ENCODE measurements at regions not wholly inside any gene's neighbourhood (a gene's known extent, or its start where the extent isn't known, plus 50 kb on each side); places are given as distances from the start of the nearest gene placed in this dataset.
A peak's percentile ranks its signal among the peaks of the same experiment; 100 is the strongest.
"Not testable (repeated sequence)": the region's sequence is repeated elsewhere in the genome, so short reads cannot be mapped to it uniquely, and the experiment has no call there.

DNA sequence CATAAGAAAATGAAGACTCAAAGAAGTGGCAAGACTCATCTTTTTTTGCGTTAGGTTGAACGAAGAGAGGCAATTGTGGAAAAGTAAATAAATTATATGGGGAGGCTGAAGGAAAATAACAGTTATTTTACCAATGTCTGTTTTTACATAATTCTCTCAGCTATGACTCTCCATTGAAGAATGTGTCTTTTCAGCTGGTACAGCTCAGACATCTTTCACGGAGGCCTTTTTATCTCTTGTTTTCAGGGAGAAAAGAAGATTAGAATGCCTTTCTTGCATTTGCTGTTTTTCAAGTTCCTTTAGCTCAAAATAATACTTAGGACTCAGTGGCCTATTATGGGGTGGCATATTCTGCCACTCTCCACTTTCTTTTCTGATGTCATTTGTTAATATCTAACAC lies 153.0 kb downstream of the ADAM29 start:
- no peak overlapping the region for H3K4me3 ChIP-seq (ENCODE audit: control insufficient read depth in 1 of 2, extremely low read depth in 1 of 2, low read length in 1 of 2)
- Mint-ChIP-seq H3K4me1 (no peaks in the 10 kb centered on the region), H3K27ac (no peak overlapping the region), H3K36me3 (no peaks in the 10 kb centered on the region), H3K27me3 (no peaks in the 10 kb centered on the region), H3K9me3 (peaks cover 0 to 11% (median 9%) of the 10 kb centered on the region in 3 donors), H3K4me3 (no peak overlapping the region)
- DNase-seq (no peak), ATAC-seq (replicated peaks in 1 of 4) (no peak)
- no CpG with 5 or more reads among the region's 3 CpGs for WGBS (ENCODE audit: insufficient coverage)
- CTCF ChIA-PET, result no interaction called here
- no peaks in the 10 kb centered on the region for H3K36me3 ChIP-seq (ENCODE audit: control insufficient read depth in 2 of 2, extremely low read depth in 1 of 2, insufficient read depth in 1 of 2, low read length in 1 of 2)
- POLR2A ChIA-PET, result no interaction called here
- H3K27ac ChIP-seq (ENCODE audit: low read length), result no peak overlapping the region
- no peaks in the 10 kb centered on the region for H3K27me3 ChIP-seq (replicated peaks in 1 of 2; ENCODE audit: control insufficient read depth in 2 of 2, extremely low read depth in 1 of 2, insufficient read depth in 2 of 2, low read length in 1 of 2)
- no peaks in the 10 kb centered on the region for H3K4me1 ChIP-seq (ENCODE audit: control insufficient read depth in 1 of 2, extremely low read depth in 1 of 2, insufficient read depth in 2 of 2, low read length in 2 of 2)
- no peaks in the 10 kb centered on the region for H3K9me3 ChIP-seq

DNA sequence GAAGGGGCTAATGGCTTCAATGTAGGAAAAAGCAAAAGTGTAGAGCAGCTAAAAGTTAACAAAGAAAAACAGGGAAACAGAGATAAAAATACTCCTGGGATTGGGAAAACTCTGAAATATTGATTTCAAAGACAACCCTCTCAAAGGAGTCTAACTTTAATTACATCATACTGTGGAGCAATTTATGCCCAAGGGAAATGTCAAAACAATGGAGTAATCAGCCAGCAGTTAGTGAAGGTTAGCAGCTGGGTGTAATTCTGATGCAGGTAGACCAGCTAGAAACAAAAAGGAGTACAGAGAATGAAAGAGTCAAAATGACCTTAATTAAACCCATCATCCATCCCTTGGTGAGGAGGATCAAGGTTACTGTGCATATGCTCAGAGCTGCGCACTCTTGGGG lies 169.0 kb downstream of the ADAM29 start:
- ChIA-PET CTCF (no interaction called here), POLR2A (no interaction called here)
- no peak overlapping the region for H3K27ac Mint-ChIP-seq
- no peaks in the 10 kb centered on the region for H3K36me3 Mint-ChIP-seq
- no peak for DNase-seq
- WGBS (ENCODE audit: insufficient coverage), result no CpG with 5 or more reads among the region's 1 CpG
- Histone ChIP-seq H3K4me3 (ENCODE audit: control insufficient read depth in 1 of 2, extremely low read depth in 1 of 2, low read length in 1 of 2) (no peak overlapping the region), H3K9me3 (no peaks in the 10 kb centered on the region), H3K27me3 (replicated peaks in 1 of 2; ENCODE audit: control insufficient read depth in 2 of 2, extremely low read depth in 1 of 2, insufficient read depth in 2 of 2, low read length in 1 of 2) (no peaks in the 10 kb centered on the region), H3K27ac (ENCODE audit: low read length) (no peak overlapping the region), H3K4me1 (ENCODE audit: control insufficient read depth in 1 of 2, extremely low read depth in 1 of 2, insufficient read depth in 2 of 2, low read length in 2 of 2) (no peaks in the 10 kb centered on the region), H3K36me3 (ENCODE audit: control insufficient read depth in 2 of 2, extremely low read depth in 1 of 2, insufficient read depth in 1 of 2, low read length in 1 of 2) (no peaks in the 10 kb centered on the region)
- H3K9me3 Mint-ChIP-seq, result peaks cover 4 to 16% (median 9%) of the 10 kb centered on the region in 3 donors
- no peaks in the 10 kb centered on the region for H3K27me3 Mint-ChIP-seq
- no peak overlapping the region for H3K4me3 Mint-ChIP-seq
- ATAC-seq (replicated peaks in 1 of 4), result no peak
- no peaks in the 10 kb centered on the region for H3K4me1 Mint-ChIP-seq

DNA sequence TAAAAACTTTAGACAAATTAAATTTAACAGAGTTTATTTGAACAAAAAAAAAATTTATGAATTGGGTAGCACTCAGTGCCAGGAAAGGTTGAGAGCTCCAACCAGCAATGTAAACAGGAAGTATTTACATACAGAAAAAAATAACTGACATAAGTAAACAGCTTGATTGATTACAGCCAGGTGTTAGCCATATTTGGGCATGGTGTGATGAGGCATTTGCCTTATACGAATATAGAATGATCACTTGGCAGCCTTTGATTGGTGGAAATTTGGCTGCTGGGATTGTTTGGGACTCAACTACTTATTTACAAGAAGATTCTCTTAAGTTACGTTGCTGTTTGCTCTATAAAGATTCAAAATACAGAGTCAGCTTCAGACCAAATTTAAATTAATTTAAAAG lies 172.0 kb downstream of the ADAM29 start:
- H3K9me3 ChIP-seq, result no peaks in the 10 kb centered on the region
- ATAC-seq (replicated peaks in 1 of 4), result no peak
- Mint-ChIP-seq H3K27me3 (no peaks in the 10 kb centered on the region), H3K4me3 (no peak overlapping the region), H3K9me3 (peaks cover 3 to 12% (median 8%) of the 10 kb centered on the region in 3 donors), H3K36me3 (no peaks in the 10 kb centered on the region), H3K27ac (no peak overlapping the region), H3K4me1 (no peaks in the 10 kb centered on the region)
- no peak overlapping the region for H3K27ac ChIP-seq (ENCODE audit: low read length)
- CTCF ChIA-PET, result no interaction called here
- H3K4me1 ChIP-seq (ENCODE audit: control insufficient read depth in 1 of 2, extremely low read depth in 1 of 2, insufficient read depth in 2 of 2, low read length in 2 of 2), result no peaks in the 10 kb centered on the region
- no peak for DNase-seq
- H3K36me3 ChIP-seq (ENCODE audit: control insufficient read depth in 2 of 2, extremely low read depth in 1 of 2, insufficient read depth in 1 of 2, low read length in 1 of 2), result no peaks in the 10 kb centered on the region
- POLR2A ChIA-PET, result no interaction called here
- no CpG with 5 or more reads among the region's 2 CpGs for WGBS (ENCODE audit: insufficient coverage)
- H3K27me3 ChIP-seq (replicated peaks in 1 of 2; ENCODE audit: control insufficient read depth in 2 of 2, extremely low read depth in 1 of 2, insufficient read depth in 2 of 2, low read length in 1 of 2), result no peaks in the 10 kb centered on the region
- no peak overlapping the region for H3K4me3 ChIP-seq (ENCODE audit: control insufficient read depth in 1 of 2, extremely low read depth in 1 of 2, low read length in 1 of 2)

DNA sequence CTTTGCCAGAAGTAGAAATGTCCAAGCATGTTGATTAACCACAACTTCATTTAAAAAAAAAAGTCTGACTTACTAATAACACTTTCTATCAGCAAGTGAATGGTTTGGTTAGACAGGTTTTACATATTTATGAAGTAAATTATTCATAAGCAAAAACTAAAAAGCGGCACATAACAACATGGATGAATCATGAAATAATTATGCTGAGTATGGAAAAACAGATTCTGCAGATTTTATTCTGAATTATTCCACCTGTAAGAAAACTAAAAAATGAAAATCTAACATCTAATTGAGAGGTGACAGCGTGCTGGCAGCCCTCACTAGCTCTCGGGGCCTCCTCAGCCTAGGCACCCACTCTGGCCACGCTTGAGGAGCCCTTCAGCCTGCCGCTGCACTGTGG lies 173.5 kb downstream of the ADAM29 start:
- H3K36me3 Mint-ChIP-seq, result no peaks in the 10 kb centered on the region
- H3K4me3 Mint-ChIP-seq, result no peak overlapping the region
- ChIA-PET CTCF (no interaction called here), POLR2A (no interaction called here)
- Histone ChIP-seq H3K4me3 (ENCODE audit: control insufficient read depth in 1 of 2, extremely low read depth in 1 of 2, low read length in 1 of 2) (no peak overlapping the region), H3K9me3 (no peaks in the 10 kb centered on the region), H3K27me3 (replicated peaks in 1 of 2; ENCODE audit: control insufficient read depth in 2 of 2, extremely low read depth in 1 of 2, insufficient read depth in 2 of 2, low read length in 1 of 2) (no peaks in the 10 kb centered on the region), H3K27ac (ENCODE audit: low read length) (no peak overlapping the region), H3K36me3 (ENCODE audit: control insufficient read depth in 2 of 2, extremely low read depth in 1 of 2, insufficient read depth in 1 of 2, low read length in 1 of 2) (no peaks in the 10 kb centered on the region), H3K4me1 (ENCODE audit: control insufficient read depth in 1 of 2, extremely low read depth in 1 of 2, insufficient read depth in 2 of 2, low read length in 2 of 2) (no peaks in the 10 kb centered on the region)
- H3K9me3 Mint-ChIP-seq, result peaks cover 3 to 22% (median 12%) of the 10 kb centered on the region in 3 donors
- no peaks in the 10 kb centered on the region for H3K4me1 Mint-ChIP-seq
- ATAC-seq (replicated peaks in 1 of 4) (no peak), DNase-seq (no peak)
- H3K27me3 Mint-ChIP-seq, result no peaks in the 10 kb centered on the region
- no peak overlapping the region for H3K27ac Mint-ChIP-seq
- WGBS (ENCODE audit: insufficient coverage), result 73% methylated on average over 4 of the region's 5 CpGs

DNA sequence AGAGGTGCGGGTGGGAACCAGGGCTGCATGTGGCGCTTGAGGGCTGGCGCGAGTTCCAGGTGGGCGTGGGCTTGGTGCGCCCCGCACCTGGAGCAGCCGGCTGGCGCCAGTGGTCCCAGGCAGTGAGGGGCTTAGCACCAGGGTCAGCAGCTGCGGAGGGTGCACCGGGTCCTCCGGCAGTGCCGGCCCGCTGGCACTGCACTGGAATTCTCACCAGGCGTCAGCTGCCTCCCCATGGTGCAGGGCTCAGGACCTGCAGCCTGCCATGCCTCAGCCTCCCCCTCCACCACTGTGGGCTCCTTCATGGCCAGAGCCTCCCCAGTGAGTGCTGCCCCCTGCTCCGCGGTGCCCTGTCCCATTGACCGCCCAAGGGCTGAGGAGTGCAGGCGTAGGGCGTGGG lies 174.0 kb downstream of the ADAM29 start:
- Histone ChIP-seq H3K27me3 (replicated peaks in 1 of 2; ENCODE audit: control insufficient read depth in 2 of 2, extremely low read depth in 1 of 2, insufficient read depth in 2 of 2, low read length in 1 of 2) (no peaks in the 10 kb centered on the region), H3K36me3 (ENCODE audit: control insufficient read depth in 2 of 2, extremely low read depth in 1 of 2, insufficient read depth in 1 of 2, low read length in 1 of 2) (no peaks in the 10 kb centered on the region), H3K4me3 (ENCODE audit: control insufficient read depth in 1 of 2, extremely low read depth in 1 of 2, low read length in 1 of 2) (no peak overlapping the region), H3K27ac (ENCODE audit: low read length) (no peak overlapping the region), H3K4me1 (ENCODE audit: control insufficient read depth in 1 of 2, extremely low read depth in 1 of 2, insufficient read depth in 2 of 2, low read length in 2 of 2) (no peaks in the 10 kb centered on the region), H3K9me3 (no peaks in the 10 kb centered on the region)
- Mint-ChIP-seq H3K4me3 (no peak overlapping the region), H3K36me3 (no peaks in the 10 kb centered on the region), H3K27ac (no peak overlapping the region), H3K27me3 (no peaks in the 10 kb centered on the region), H3K9me3 (peaks cover 3 to 18% (median 8%) of the 10 kb centered on the region in 3 donors), H3K4me1 (no peaks in the 10 kb centered on the region)
- ChIA-PET CTCF (no interaction called here), POLR2A (no interaction called here)
- no peak for DNase-seq
- WGBS (ENCODE audit: insufficient coverage), result 91% methylated on average over 19 of the region's 20 CpGs
- ATAC-seq (replicated peaks in 1 of 4), result peak in 1 of 4 experiments; percentile 11

DNA sequence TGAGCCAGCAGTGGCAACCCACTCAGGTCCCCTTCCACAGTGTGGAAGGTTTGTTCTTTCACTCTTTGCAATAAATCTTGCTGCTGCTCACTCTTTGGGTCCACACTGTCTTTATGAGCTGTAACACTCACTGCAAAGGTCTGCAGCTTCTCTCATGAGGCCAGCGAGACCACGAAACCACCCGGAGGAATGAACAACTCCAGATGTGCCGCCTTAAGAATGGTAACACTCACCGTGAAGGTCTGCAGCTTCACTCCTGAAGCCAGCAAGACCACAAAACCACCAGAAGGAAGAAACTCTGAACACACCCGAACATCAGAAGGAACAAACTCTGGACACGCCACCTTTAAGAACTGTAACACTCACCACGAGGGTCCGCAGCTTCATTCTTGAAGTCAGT lies 174.9 kb downstream of the ADAM29 start:
- H3K27ac ChIP-seq (ENCODE audit: low read length); POLR2A ChIA-PET; H3K36me3 ChIP-seq (ENCODE audit: control insufficient read depth in 2 of 2, extremely low read depth in 1 of 2, insufficient read depth in 1 of 2, low read length in 1 of 2); H3K4me1 ChIP-seq (ENCODE audit: control insufficient read depth in 1 of 2, extremely low read depth in 1 of 2, insufficient read depth in 2 of 2, low read length in 2 of 2); H3K27me3 Mint-ChIP-seq; H3K4me3 ChIP-seq (ENCODE audit: control insufficient read depth in 1 of 2, extremely low read depth in 1 of 2, low read length in 1 of 2); H3K4me3 Mint-ChIP-seq; ATAC-seq (replicated peaks in 1 of 4); CTCF ChIA-PET; H3K27ac Mint-ChIP-seq; H3K4me1 Mint-ChIP-seq; H3K36me3 Mint-ChIP-seq; H3K27me3 ChIP-seq (replicated peaks in 1 of 2; ENCODE audit: control insufficient read depth in 2 of 2, extremely low read depth in 1 of 2, insufficient read depth in 2 of 2, low read length in 1 of 2); H3K9me3 ChIP-seq; DNase-seq: not testable (repeated sequence)
- WGBS (ENCODE audit: insufficient coverage), result 77% methylated on average over 5 of the region's 9 CpGs
- H3K9me3 Mint-ChIP-seq, result peaks cover 8 to 17% (median 11%) of the 10 kb centered on the region in 3 donors

DNA sequence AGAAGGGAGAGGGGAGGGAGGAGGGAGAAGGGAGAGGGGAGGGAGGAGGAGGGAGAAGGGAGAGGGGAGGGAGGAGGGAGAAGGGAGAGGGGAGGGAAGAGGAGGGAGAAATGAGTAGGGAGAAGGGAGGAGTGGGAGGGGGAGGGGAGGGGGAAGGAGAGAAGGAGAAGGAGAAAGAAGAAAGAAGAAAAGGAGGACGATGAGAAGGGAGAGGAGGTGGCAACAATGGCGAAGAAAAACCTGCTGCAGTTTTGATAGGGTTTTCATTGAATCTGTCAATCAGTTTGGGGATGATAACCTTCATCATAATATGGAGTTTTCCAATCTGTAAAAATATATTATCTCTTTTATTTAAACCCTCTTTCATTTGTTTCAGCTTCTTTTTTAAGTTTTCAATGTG lies 185.2 kb downstream of the ADAM29 start:
- Mint-ChIP-seq H3K36me3 (no peaks in the 10 kb centered on the region), H3K9me3 (peaks cover 13 to 20% (median 14%) of the 10 kb centered on the region in 3 donors), H3K4me1 (no peaks in the 10 kb centered on the region), H3K4me3 (no peak overlapping the region), H3K27me3 (no peaks in the 10 kb centered on the region), H3K27ac (no peak overlapping the region)
- CTCF ChIA-PET, result no interaction called here
- Histone ChIP-seq H3K36me3 (ENCODE audit: control insufficient read depth in 2 of 2, extremely low read depth in 1 of 2, insufficient read depth in 1 of 2, low read length in 1 of 2) (no peaks in the 10 kb centered on the region), H3K4me1 (ENCODE audit: control insufficient read depth in 1 of 2, extremely low read depth in 1 of 2, insufficient read depth in 2 of 2, low read length in 2 of 2) (no peaks in the 10 kb centered on the region), H3K27me3 (replicated peaks in 1 of 2; ENCODE audit: control insufficient read depth in 2 of 2, extremely low read depth in 1 of 2, insufficient read depth in 2 of 2, low read length in 1 of 2) (no peaks in the 10 kb centered on the region), H3K27ac (ENCODE audit: low read length) (no peak overlapping the region), H3K4me3 (ENCODE audit: control insufficient read depth in 1 of 2, extremely low read depth in 1 of 2, low read length in 1 of 2) (no peak overlapping the region), H3K9me3 (no peaks in the 10 kb centered on the region)
- WGBS (ENCODE audit: insufficient coverage), result no CpG with 5 or more reads among the region's 2 CpGs
- POLR2A ChIA-PET, result no interaction called here
- DNase-seq (no peak), ATAC-seq (replicated peaks in 1 of 4) (no peak)
